Ishikawa (cell line): ENCODE measurements at regions not wholly inside any gene's neighbourhood (a gene's known extent, or its start where the extent isn't known, plus 50 kb on each side); places are given as distances from the start of the nearest gene placed in this dataset.

Source experiments
- CEBPB ChIP-seq: IDR thresholded peaks from 2 replicates; pipeline ENCODE4 v1.6.1; 2012
- CREB1 ChIP-seq: IDR thresholded peaks from 2 replicates; pipeline ENCODE4 v1.6.1; 2012; ENCODE audit warnings: low read depth
- EGR1 ChIP-seq: IDR thresholded peaks from 2 replicates; pipeline ENCODE4 v1.6.1; 2012
- EP300 ChIP-seq: IDR thresholded peaks from 2 replicates; pipeline ENCODE4 v1.6.1; 2012; ENCODE audit warnings: borderline replicate concordance
- FOXM1 ChIP-seq: IDR thresholded peaks from 2 replicates; pipeline ENCODE4 v1.6.1; 2012; ENCODE audit warnings: low read depth, borderline replicate concordance
- NFIC ChIP-seq: IDR thresholded peaks from 2 replicates; pipeline ENCODE4 v1.6.1; 2012
- RAD21 ChIP-seq: IDR thresholded peaks from 2 replicates; pipeline ENCODE4 v1.6.1; 2012; ENCODE audit warnings: low read depth
- TAF1 ChIP-seq: IDR thresholded peaks from 2 replicates; pipeline ENCODE4 v1.6.1; 2012; ENCODE audit warnings: low read depth, mild to moderate bottlenecking
- TCF12 ChIP-seq: IDR thresholded peaks from 2 replicates; pipeline ENCODE4 v1.6.1; 2012; ENCODE audit warnings: low read depth
- TEAD4 ChIP-seq: IDR thresholded peaks from 2 replicates; pipeline ENCODE4 v1.6.1; 2012
- USF1 ChIP-seq: IDR thresholded peaks from 2 replicates; pipeline ENCODE4 v1.6.1; 2012
- YY1 ChIP-seq: IDR thresholded peaks from 2 replicates; pipeline ENCODE4 v1.6.1; 2012; ENCODE audit warnings: low read depth
- ZBTB7A ChIP-seq: IDR thresholded peaks from 2 replicates; pipeline ENCODE4 v1.6.1; 2012; ENCODE audit warnings: low read depth
- TF ChIP-seq, protein P1 (sequence below): IDR thresholded peaks from 2 replicates; pipeline ENCODE4 v1.6.1; 2012; ENCODE audit warnings: low read depth, mild to moderate bottlenecking
- TF ChIP-seq, protein P2 (sequence below): IDR thresholded peaks from 2 replicates; pipeline ENCODE4 v1.6.1; 2012

- TF ChIP-seq EP300 (no peak), CREB1 (no peak), CEBPB (no peak), TCF12 (no peak), TAF1 (no peak), NFIC (no peak), TEAD4 (no peak), EGR1 (no peak), FOXM1 (no peak), YY1 (no peak), RAD21 (no peak), USF1 (no peak), ZBTB7A (no peak)
- TF ChIP-seq, protein P1, sequence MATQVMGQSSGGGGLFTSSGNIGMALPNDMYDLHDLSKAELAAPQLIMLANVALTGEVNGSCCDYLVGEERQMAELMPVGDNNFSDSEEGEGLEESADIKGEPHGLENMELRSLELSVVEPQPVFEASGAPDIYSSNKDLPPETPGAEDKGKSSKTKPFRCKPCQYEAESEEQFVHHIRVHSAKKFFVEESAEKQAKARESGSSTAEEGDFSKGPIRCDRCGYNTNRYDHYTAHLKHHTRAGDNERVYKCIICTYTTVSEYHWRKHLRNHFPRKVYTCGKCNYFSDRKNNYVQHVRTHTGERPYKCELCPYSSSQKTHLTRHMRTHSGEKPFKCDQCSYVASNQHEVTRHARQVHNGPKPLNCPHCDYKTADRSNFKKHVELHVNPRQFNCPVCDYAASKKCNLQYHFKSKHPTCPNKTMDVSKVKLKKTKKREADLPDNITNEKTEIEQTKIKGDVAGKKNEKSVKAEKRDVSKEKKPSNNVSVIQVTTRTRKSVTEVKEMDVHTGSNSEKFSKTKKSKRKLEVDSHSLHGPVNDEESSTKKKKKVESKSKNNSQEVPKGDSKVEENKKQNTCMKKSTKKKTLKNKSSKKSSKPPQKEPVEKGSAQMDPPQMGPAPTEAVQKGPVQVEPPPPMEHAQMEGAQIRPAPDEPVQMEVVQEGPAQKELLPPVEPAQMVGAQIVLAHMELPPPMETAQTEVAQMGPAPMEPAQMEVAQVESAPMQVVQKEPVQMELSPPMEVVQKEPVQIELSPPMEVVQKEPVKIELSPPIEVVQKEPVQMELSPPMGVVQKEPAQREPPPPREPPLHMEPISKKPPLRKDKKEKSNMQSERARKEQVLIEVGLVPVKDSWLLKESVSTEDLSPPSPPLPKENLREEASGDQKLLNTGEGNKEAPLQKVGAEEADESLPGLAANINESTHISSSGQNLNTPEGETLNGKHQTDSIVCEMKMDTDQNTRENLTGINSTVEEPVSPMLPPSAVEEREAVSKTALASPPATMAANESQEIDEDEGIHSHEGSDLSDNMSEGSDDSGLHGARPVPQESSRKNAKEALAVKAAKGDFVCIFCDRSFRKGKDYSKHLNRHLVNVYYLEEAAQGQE = no peak
- TF ChIP-seq, protein P2, sequence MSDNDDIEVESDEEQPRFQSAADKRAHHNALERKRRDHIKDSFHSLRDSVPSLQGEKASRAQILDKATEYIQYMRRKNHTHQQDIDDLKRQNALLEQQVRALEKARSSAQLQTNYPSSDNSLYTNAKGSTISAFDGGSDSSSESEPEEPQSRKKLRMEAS = no peak
Measured at GRCh38 chr1:75668813-75669212, 55.7 kb upstream of the ACADM start.

DNA sequence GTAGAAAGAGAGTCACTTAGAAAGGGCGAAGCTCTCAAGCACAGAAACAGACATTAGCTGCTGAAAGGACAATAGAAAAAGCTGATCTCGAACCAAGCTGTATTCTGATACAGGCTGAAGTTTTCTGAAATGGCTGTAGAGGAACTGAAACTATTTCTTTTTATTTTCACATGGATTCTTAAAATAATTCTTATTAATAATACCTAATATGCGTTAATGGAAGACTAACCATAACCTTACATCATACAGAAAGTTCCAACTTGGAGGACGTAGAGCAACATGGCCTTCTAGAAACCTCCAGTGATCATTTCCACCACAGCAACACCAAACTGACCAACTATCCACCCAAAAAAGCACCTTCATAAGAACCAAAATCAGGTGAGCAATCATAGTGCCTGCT is 52.8 kb upstream of the ACADM start:
- TF ChIP-seq NFIC (no peak), TEAD4 (no peak), CREB1 (no peak)
- TF ChIP-seq, protein P1 = no peak
- TF ChIP-seq, protein P2 = no peak

- TF ChIP-seq CREB1 = no peak
- no peak for TF ChIP-seq EP300
- TF ChIP-seq EGR1 = no peak
- no peak for TF ChIP-seq TCF12
- no peak for TF ChIP-seq NFIC
- TF ChIP-seq, protein P1 = no peak
Measured at GRCh38 chr1:75672108-75672507, 52.4 kb upstream of the ACADM start.

- TF ChIP-seq TAF1 (no peak), TEAD4 (peak; percentile 61)
- TF ChIP-seq, protein P2 = peak; percentile 48; the same call in 1 of the 2 replicates
Measured at GRCh38 chr1:75672528-75673393, 51.7 kb upstream of the ACADM start.

- TF ChIP-seq ZBTB7A (no peak), TAF1 (no peak), NFIC (no peak), USF1 (no peak), EP300 (no peak), EGR1 (no peak), CEBPB (no peak), YY1 (no peak), RAD21 (no peak), FOXM1 (no peak), CREB1 (no peak), TEAD4 (no peak), TCF12 (no peak)
- TF ChIP-seq, protein P2 = no peak
- TF ChIP-seq, protein P1 = no peak
Measured at GRCh38 chr1:75673399-75673798, 51.1 kb upstream of the ACADM start.
